GM12873 (cell line): ENCODE measurements at regions not wholly inside any gene's neighbourhood (a gene's known extent, or its start where the extent isn't known, plus 50 kb on each side); places are given as distances from the start of the nearest gene placed in this dataset.

Experiments used
- TF ChIP-seq, protein P1 (sequence below): IDR thresholded peaks from 2 replicates; pipeline ENCODE4 v1.5.1; 2012; ENCODE audit warnings: low read depth, mild to moderate bottlenecking, moderate library complexity, low read length, control low read depth; ENCODE audit not compliant: insufficient read depth; ENCODE audit errors: missing control alignments

DNA sequence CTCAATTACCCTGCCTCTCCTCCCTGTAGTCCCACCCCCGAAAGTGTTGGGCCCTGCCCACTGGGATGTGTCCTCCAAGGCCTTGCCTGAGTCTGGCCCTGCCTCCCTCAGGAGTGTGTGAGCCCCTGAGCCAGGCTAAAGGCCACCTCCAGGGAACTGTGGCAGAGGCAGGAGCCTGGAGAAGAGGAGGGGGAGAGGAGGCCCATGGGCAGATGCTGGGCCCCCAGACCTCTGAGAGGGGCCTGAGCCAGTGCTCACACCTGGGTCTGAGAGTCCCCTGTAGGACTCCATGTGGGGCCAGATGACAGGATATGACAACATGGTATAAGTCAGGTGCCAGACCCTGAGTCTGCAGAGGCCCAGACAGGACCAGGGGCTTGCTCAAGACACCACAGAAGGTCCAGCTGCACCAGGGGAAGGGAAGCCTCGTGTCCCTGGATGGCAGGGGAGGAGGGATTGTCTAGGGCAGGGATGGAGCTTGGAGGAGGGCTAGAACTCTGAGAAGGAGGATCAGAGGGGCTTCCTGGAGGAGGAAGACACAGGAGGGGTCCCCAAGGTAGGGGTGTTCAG is 217.9 kb downstream of the TBC1D2B start:
- TF ChIP-seq, protein P1, sequence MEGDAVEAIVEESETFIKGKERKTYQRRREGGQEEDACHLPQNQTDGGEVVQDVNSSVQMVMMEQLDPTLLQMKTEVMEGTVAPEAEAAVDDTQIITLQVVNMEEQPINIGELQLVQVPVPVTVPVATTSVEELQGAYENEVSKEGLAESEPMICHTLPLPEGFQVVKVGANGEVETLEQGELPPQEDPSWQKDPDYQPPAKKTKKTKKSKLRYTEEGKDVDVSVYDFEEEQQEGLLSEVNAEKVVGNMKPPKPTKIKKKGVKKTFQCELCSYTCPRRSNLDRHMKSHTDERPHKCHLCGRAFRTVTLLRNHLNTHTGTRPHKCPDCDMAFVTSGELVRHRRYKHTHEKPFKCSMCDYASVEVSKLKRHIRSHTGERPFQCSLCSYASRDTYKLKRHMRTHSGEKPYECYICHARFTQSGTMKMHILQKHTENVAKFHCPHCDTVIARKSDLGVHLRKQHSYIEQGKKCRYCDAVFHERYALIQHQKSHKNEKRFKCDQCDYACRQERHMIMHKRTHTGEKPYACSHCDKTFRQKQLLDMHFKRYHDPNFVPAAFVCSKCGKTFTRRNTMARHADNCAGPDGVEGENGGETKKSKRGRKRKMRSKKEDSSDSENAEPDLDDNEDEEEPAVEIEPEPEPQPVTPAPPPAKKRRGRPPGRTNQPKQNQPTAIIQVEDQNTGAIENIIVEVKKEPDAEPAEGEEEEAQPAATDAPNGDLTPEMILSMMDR = no peak

DNA sequence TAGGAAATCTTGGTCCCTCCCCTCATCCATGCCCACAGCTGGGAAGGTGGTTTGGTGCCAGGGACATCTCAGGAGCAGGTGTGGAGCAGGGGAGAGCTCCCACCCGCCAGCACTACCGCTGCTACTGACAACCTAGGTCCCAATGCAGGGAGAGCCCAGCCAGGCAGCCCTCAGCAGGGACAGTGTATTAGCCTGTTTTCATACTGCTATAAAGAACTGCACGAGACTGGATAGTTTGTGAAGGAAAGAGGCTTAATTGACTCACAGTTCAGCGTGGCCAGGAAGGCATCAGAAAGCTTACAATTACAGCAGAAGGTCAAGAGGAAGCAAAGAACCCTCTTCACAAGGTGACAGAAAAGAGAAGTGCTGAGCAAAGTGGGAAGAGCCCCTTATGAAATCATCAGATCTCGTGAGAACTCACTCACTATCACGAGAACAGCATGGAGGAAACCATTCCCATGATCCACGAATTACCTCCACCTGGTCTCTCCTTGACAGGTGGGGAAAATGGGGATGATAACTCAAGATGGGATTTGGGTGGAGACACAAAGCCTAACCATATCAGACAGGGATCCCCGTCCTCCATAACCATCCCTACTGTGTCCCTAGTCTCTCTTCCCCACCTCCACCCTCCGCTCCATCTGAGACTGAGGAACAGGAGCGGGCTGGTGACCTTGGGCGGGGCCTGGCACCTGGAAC is 218.6 kb downstream of the TBC1D2B start:
- TF ChIP-seq, protein P1 = no peak

DNA sequence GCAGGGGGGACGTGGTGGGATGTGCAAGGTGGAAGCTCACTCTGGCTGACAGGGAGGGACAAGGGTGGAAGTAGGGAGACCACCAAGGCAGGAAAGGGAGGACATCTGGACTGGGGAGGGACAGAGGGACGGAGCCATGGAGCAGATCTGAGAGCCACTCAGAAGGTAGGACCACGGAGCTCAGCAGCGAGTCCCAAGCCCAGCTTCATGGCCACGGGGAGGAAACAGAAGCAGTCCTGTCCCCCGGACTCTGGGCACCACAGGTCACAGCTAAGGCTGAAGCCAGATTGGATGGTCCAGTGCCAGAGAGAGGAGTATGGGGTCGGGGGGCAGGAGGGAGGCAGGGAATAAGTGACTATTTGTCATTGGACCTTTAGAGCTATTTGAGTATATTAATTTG is 220.1 kb downstream of the TBC1D2B start:
- TF ChIP-seq, protein P1 = no peak

DNA sequence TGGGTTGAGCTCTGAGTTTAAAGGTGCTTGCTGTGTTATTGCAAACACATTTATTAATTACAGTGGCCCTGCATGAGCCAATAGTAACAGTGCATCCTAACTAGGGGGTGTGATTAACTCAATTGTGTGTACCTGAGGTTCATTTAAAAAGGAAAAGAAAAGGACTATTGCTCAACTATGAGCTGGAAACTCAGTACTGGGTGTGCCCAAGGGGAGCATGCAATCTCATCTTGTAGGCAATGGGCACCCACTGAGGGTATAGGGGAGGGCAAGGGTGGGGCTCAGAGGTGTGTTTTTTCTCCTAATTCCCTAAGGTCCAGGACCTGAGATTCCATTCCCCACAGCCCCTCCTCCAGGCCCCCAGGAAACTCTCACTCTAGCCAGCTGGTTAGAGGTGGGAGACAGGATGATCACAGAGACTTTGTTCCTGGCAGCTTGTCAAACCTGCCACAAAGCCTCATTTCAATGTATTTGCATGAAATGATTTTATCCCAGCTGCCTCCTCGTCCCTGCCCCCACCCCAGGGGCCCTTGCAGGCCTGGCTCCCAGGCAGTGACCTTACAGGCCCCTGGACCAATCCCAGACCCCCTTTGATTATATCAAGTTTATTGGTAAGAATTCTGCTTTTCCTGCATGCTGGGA is 220.7 kb downstream of the TBC1D2B start:
- TF ChIP-seq, protein P1 = no peak

DNA sequence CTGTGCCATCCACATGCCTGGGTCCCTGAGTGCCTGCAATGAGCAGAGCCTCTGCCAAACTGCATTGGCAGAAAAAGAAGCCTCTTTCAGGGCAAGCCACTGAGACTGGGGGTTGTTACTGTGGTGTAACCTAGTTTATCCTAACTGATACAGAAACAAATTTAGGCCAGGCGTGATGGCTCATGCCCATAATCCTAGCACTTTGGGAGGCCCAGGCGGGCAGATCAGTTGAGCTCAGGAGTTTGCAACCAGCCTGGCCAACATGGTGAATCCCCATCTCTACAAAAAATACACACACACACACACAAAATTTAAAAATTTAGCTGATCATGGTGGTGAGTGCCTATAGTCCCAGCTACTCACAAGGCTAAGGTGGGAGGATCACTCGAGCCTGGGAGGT is 221.6 kb downstream of the TBC1D2B start:
- TF ChIP-seq, protein P1 = no peak

DNA sequence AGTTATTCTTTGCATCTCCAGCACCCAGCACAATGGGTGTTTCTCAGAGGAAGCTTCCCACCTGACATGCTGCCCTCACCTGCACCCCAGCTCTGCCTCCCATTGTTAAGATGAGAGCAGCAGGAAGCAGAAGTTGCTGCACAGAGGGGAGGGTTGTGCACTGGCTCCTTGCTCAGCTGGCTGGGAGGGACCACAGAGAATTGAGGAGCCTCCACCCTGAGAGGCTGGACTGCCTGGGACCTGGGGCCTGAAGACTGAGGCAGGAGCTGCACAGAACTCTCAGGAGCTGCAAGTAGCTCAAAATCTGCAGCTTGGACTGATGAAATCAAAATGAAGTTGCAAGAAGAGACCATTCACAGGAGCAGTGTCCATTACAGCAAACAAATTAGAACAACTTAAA is 222.3 kb upstream of the LINGO1 start:
- TF ChIP-seq, protein P1 = no peak

DNA sequence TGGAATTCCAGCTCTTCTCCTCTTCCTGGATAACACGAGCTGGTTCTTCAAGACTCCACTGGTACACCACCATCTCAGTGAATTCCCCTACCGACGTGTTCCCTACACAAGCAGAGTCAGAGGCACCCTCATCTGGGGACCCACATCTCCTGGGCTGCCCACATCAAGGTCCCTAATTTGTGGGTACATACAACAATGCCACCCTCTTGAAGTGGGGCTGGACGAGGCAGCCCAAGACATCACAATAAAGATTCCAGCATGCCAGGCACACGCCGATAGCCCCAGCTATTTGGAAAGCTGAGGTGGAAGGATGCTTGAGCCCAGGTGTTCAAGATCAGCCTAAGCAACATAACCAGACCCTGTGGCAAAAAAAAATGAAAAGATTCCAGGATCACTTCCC is 221.2 kb upstream of the LINGO1 start:
- TF ChIP-seq, protein P1 = no peak
